Amniotic epithelial cell (primary cell): ENCODE measurements at regions not wholly inside any gene's neighbourhood (a gene's known extent, or its start where the extent isn't known, plus 50 kb on each side); places are given as distances from the start of the nearest gene placed in this dataset.

ENCODE experiments used
- DNase-seq: peaks from one replicate; pipeline ENCODE4 v3.0.0-alpha.2; 2010; ENCODE audit warnings: low read depth

- no peak for DNase-seq
These were observed 269.3 kb downstream of the FOXA2 start for GRCh38 chr20:22315073-22315472.

DNA sequence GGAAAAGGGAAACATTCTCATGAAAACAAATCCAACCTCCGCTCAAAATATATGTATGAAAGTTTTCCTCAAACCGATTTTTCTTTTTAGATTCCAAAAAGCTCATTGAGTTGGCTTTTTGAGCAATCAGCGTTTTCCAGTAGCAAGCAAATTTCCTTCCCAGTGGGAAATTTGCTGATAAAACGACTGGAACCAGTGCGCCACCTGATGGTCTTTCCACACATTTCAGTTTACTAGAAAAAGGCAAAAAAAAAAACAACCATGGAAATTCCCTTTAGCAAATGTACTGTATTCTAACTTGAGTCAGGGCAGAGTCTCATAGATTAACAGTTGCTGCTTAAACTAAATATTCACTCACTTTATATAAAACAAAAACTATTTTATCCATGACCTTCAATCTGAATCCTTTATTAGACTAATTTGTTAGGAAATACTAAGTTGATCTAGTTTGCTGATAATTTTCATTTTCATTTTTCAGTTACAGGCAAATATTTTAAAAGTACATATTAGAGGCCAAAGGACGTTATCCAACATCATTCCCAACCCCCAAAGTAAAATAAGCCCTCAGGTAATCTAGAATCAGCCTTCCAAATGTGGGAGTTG lies 271.5 kb downstream of the FOXA2 start:
- DNase-seq, result peak; percentile 25

GRCh38 chr20:22308934-22309333 lies 275.4 kb downstream of the FOXA2 start:
- no peak for DNase-seq

DNA sequence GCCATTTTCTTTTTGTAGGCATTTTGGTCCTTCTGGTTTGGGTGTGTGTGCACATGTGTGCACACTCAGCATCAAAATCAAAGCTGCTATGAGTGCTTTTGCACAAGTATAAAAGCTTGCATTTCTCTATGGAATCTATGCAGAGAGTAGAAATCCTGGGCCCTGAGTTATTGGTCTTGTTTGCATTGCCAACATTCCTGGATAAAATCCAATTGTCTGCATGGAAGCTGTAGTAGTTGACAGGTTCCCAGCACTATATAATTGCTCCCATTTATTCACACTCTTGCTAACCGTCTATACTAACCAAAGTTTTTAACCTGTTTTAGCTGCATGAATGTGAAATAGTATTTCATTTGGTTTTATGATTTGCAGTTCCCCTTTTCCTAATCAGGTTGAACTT lies 277.0 kb downstream of the FOXA2 start:
- no peak for DNase-seq

- DNase-seq, result no peak
These were observed 279.0 kb downstream of the FOXA2 start for GRCh38 chr20:22305381-22305780.

DNA sequence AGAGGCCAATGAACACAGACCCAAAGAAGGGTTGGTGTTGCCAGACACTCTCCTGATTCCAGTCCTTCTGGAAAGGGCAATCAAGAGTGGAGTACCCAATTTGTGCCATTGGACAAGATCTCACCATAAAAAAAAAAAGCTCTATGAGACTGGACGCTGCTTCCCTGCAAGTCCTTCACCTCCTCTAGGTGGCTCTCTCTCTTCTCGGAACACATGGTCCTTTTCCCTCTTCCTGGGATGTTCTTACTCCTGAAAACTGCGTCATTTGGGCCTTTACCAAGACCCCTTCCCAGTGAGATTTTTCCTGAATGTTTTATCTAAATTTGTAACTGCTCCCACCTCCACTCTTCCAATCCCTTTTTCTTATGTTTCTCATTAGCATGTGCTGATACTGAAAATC lies 280.8 kb downstream of the FOXA2 start:
- DNase-seq, result no peak

- DNase-seq, result no peak
These were observed 282.3 kb downstream of the FOXA2 start for GRCh38 chr20:22302039-22302438.

DNA sequence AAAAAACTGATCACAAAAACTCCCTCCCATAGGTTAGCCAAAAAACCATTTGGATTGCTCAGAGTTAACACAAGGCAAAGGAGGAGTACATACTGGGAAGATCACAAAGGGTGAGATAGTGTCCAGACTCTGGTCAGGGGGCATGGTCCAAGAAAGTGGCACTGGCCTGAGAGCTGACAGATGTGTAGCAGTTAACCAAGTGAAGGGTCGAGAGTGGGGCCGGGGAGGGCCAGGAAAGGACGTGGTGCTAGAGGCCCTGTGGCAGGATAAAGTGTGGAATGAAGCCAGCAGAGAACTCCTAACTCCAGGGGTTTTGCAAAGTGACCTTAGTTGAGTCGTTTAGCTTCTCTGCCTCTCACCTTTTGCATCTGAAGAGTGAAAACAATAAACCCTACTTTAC lies 290.5 kb downstream of the FOXA2 start:
- DNase-seq, result no peak

DNA sequence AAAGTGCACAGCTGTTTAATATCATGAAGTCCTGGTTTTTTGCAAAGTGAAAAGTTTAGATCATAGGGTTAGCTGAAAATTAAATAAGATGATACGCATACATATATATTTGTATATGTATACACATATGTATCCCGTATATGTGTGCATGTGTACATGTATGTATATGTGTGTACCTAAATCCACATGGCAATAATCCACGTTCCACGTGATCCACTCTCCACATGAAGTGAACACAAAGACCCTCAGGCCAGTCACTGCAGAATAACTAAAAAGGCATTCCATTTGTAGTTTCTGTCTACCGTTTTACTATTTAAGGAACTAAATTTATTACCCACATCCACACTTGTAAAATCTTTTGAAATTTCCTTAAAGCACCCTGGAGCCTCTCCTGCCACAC lies 294.9 kb downstream of the FOXA2 start:
- no peak for DNase-seq

GRCh38 chr20:22288957-22289356 lies 295.4 kb downstream of the FOXA2 start:
- no peak for DNase-seq

DNA sequence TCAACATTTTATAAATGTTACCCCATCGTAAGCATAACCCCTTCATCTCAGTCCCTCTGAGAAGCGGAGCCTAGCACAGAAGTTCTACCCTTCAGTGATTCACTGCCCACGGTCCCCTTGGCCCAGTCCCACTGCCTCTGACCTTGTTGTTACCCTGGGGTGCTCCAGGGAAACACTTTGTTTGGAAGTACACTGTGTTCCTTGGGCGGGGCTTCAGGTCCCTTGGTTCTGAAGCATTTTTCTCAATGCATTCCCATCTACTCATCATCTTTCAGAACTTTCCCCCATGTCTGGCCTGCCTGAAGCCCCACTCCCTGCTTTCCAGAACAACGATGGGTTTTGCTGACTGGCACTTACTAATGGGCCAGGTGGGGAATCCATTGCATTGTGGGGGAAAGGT lies 296.2 kb downstream of the FOXA2 start:
- no peak for DNase-seq

DNA sequence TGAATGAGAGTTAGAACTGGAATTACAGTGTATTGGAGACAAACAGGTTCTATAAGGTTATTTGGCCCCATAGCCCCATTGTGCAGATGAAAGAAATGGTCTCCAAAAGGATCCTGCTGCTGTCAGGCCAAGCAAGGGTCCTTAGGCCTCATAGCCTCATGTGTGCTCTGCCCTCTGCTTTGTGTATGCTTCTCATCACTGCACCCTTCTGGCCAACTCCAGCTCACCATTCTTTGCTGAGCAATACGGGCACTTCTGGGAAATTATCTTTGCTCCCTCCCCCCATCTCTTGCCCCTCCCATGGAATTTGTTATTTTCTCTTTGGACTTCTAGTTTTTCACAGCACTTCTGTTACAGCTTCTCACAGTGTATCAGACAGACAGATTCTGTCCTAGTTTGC lies 298.8 kb downstream of the FOXA2 start:
- DNase-seq, result no peak

GRCh38 chr20:22282696-22283095 lies 301.7 kb downstream of the FOXA2 start:
- DNase-seq, result no peak

DNA sequence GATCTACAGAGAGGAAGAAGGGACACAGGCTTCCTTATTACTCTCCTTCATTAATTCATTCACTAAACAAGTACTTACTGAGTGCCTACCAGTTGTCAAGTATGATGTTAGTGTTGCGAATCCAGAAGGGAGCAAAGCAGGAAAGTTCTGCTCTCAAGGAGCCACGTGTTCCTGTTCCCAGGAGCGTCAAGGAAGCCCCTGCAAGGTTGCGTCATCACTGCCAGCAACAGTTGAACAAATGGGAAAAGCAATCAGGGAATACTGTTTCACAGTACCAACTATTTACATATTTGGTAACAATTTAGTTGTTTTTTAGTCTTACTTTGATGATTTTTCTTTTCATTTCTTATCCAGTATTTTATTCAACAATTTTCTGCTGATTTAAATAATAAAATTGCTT lies 310.0 kb downstream of the FOXA2 start:
- DNase-seq, result no peak

- no peak for DNase-seq
These were observed 315.7 kb downstream of the FOXA2 start for GRCh38 chr20:22268675-22269074.

GRCh38 chr20:22264917-22265316 lies 319.5 kb downstream of the FOXA2 start:
- no peak for DNase-seq

DNA sequence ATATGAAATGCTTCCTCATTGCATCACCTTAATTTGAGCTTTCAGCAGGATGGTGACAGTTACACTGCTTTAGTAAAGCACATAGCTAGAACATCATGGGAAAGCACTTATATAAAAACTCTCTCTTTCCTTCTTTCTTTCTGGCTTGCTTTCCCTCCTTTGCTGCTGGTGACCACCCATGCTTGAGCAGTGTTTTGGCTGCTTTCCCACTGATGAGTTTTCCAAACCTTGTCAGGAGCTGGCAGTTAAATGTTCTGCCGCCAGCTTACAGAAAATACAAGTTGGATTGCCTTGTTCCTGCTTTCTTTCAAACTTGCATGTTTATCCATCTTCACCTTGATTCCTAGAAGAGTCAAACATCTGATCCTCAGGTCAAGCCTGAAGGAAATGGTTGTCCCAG lies 323.9 kb downstream of the FOXA2 start:
- DNase-seq, result no peak

DNA sequence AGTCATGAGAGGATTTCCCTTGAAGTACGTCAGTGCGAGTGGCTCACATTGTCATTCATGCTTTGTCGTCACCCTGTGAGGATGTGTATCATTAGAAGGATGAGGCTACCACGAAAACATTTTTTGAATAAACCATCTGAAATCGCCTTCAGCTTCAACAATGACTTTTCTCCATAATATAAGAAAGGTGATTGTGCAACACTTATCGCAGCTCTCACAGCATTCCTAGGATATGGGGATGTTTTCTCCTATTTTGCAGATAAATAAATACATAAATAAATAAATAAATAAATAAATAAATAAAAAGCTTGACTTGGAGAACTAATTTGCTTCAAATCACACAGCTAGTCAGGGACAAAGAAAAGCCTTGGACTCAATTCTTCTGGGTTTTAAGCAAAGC lies 326.5 kb downstream of the FOXA2 start:
- DNase-seq, result no peak

DNA sequence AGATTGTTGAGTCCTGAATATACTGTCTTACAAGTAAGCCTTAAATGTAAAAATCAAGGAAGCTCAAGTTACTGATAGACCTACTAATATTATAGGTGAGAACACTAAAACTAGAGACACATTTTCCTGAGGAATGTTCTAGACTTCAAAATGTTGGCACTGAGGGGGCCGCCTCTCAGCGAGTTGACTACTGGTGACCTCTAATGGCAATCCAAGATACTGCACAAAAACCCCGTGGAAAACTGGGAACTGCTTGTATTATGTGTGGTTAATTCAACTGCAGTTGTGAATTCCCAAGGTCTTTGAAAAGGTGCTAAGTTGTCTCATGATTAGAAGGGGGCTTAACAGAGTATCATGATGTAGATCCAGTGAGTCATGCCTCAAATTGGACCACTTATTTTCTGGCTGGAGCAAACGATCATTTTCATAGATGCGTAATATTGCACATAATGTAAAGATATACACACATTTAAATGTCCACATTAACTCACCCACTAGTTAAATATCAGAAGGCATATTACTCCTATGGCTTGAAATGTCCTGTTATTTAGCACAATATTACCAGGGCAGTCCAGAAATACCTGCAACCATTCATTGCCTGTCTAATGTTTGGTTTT lies 336.2 kb downstream of the FOXA2 start:
- no peak for DNase-seq

- no peak for DNase-seq
These were observed 339.2 kb downstream of the FOXA2 start for GRCh38 chr20:22245139-22245538.

GRCh38 chr20:22243067-22243466 lies 341.3 kb downstream of the FOXA2 start:
- DNase-seq, result no peak

- no peak for DNase-seq
These were observed 342.8 kb downstream of the FOXA2 start for GRCh38 chr20:22241609-22242008.

DNA sequence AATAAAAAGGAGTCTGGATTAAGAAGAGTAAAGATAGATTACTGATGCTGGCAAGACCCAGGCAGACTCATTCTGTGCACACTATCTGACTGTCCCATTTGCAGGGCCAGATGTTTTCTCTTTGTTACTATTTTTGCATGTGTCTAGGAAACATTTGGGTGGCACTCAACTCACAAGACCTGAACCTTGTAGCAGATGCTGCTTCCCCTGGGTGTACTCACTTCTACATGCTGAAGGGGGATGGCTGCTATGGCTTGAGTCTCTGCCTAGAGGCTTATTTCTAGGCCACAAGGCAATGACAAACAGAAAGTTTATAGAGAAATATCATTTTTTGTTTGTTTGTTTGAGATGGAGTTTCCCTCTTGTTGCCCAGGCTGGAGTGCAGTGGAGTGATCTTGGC lies 351.4 kb downstream of the FOXA2 start:
- DNase-seq, result no peak

DNA sequence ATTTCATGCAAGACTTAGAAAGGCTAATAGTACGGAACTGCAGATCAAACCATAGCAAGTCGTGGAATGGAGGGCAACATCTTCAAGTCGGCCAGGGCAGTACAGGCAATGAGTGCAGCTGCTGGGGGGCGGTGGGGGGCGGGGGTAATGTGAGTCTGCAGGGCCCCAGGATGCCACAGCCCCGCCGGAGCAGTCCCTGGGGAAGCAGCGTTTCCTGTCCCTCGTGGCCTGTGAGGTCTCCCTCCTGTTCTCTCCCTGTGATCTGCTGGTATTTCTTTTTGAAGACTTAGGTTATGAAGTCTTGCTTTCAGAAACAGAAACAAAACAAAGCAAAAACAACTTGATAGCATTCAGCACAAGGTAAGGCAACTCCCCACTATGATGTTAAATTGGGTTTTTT lies 351.9 kb downstream of the FOXA2 start:
- no peak for DNase-seq
